H9 (cell line): ENCODE measurements at regions not wholly inside any gene's neighbourhood (a gene's known extent, or its start where the extent isn't known, plus 50 kb on each side); places are given as distances from the start of the nearest gene placed in this dataset.

Experiments used
- DNase-seq: peaks from one replicate; pipeline ENCODE4 v3.0.0-alpha.2; 2017
- H2AFZ ChIP-seq: one replicate; pipeline ENCODE4 v1.6.1; 2013; ENCODE audit warnings: mild to moderate bottlenecking, low read length, control low read depth, moderate library complexity
- H2AK5ac ChIP-seq: 2 replicates; pipeline ENCODE4 v1.6.1; 2013; ENCODE audit warnings: low read length, control low read depth, mixed read lengths; ENCODE audit not compliant: insufficient read length
- H2BK120ac ChIP-seq: one replicate; pipeline ENCODE4 v1.6.1; 2013; ENCODE audit warnings: low read depth, mild to moderate bottlenecking, low read length, control low read depth, inconsistent platforms; ENCODE audit not compliant: poor library complexity, severe bottlenecking
- H2BK12ac ChIP-seq: 2 replicates; pipeline ENCODE4 v1.6.1; 2013; ENCODE audit warnings: low read length, control low read depth, mixed read lengths, low read depth; ENCODE audit not compliant: insufficient read length
- H2BK15ac ChIP-seq: 2 replicates; pipeline ENCODE4 v1.6.1; 2013; ENCODE audit warnings: low read depth, low read length, control low read depth
- H2BK20ac ChIP-seq: one replicate; pipeline ENCODE4 v1.6.1; 2013; ENCODE audit warnings: low read depth, mild to moderate bottlenecking, low read length, control low read depth, inconsistent platforms; ENCODE audit not compliant: poor library complexity, severe bottlenecking
- H2BK5ac ChIP-seq: 2 replicates; pipeline ENCODE4 v1.6.1; 2013; ENCODE audit warnings: low read length, control low read depth, mixed read lengths; ENCODE audit not compliant: insufficient read length
- H3K14ac ChIP-seq: 2 replicates; pipeline ENCODE4 v1.6.1; 2013; ENCODE audit warnings: low read length, control low read depth; ENCODE audit not compliant: insufficient read depth
- H3K18ac ChIP-seq: 2 replicates; pipeline ENCODE4 v1.6.1; 2013; ENCODE audit warnings: low read depth, mild to moderate bottlenecking, mixed read lengths, low read length, control low read depth; ENCODE audit not compliant: insufficient read length
- H3K23ac ChIP-seq: 2 replicates; pipeline ENCODE4 v1.6.1; 2013; ENCODE audit warnings: low read length, control low read depth, mixed read lengths, low read depth; ENCODE audit not compliant: insufficient read length
- H3K23me2 ChIP-seq: 2 replicates; pipeline ENCODE4 v1.6.1; 2013; ENCODE audit warnings: low read depth, mild to moderate bottlenecking, mixed read lengths, low read length, control low read depth; ENCODE audit not compliant: insufficient read length, poor library complexity, severe bottlenecking
- H3K27ac ChIP-seq: 2 replicates; pipeline ENCODE4 v1.5.1; 2013; ENCODE audit warnings: low read length, control low read depth, mixed read lengths, low read depth; ENCODE audit not compliant: insufficient read length
- H3K27me3 ChIP-seq: 2 replicates; pipeline ENCODE4 v1.6.1; 2013; ENCODE audit warnings: low read length, control low read depth, inconsistent platforms; ENCODE audit not compliant: insufficient read depth
- H3K4ac ChIP-seq: 2 replicates; pipeline ENCODE4 v1.6.1; 2013; ENCODE audit warnings: low read depth, mild to moderate bottlenecking, control low read depth, inconsistent platforms, low read length, moderate library complexity
- H3K4me1 ChIP-seq: 2 replicates; pipeline ENCODE4 v1.6.1; 2013; ENCODE audit warnings: low read length, control low read depth, inconsistent platforms; ENCODE audit not compliant: insufficient read depth
- H3K4me2 ChIP-seq: 2 replicates; pipeline ENCODE4 v1.6.1; 2013; ENCODE audit warnings: low read length, control low read depth, mixed read lengths; ENCODE audit not compliant: insufficient read length, insufficient read depth
- H3K56ac ChIP-seq: 2 replicates; pipeline ENCODE4 v1.6.1; 2013; ENCODE audit warnings: low read depth, mild to moderate bottlenecking, mixed read lengths, low read length, control low read depth; ENCODE audit not compliant: insufficient read length
- H3K79me1 ChIP-seq: 2 replicates; pipeline ENCODE4 v1.6.1; 2013; ENCODE audit warnings: low read depth, mild to moderate bottlenecking, moderate library complexity, low read length, control low read depth, inconsistent platforms; ENCODE audit not compliant: insufficient read depth, poor library complexity, severe bottlenecking
- H3K79me2 ChIP-seq: 2 replicates; pipeline ENCODE4 v1.6.1; 2013; ENCODE audit warnings: low read length, control low read depth, inconsistent platforms; ENCODE audit not compliant: insufficient read depth
- H3K9ac ChIP-seq: 2 replicates; pipeline ENCODE4 v1.6.1; 2013; ENCODE audit warnings: low read length, control low read depth, mixed read lengths; ENCODE audit not compliant: insufficient read length; ENCODE audit errors: extremely low read depth
- H3K9me3 ChIP-seq: one replicate; pipeline ENCODE4 v1.6.1; 2013; ENCODE audit warnings: low read depth, low read length, inconsistent platforms; ENCODE audit not compliant: control insufficient read depth
- H3T11ph ChIP-seq: one replicate; pipeline ENCODE4 v1.6.1; 2013; ENCODE audit warnings: mild to moderate bottlenecking, low read length, control low read depth, inconsistent platforms
- H4K20me1 ChIP-seq: one replicate; pipeline ENCODE4 v1.6.1; 2013; ENCODE audit not compliant: control insufficient read depth, insufficient read length, insufficient read depth
- H4K5ac ChIP-seq: 2 replicates; pipeline ENCODE4 v1.6.1; 2013; ENCODE audit warnings: low read depth, mild to moderate bottlenecking, mixed read lengths, low read length, control low read depth; ENCODE audit not compliant: insufficient read length
- H4K8ac ChIP-seq: replicated peaks from 2 replicates; pipeline ENCODE4 v1.6.1; 2013; ENCODE audit warnings: low read length, control low read depth, mixed read lengths, low read depth; ENCODE audit not compliant: insufficient read length
- H4K91ac ChIP-seq: 2 replicates; pipeline ENCODE4 v1.6.1; 2013; ENCODE audit warnings: low read depth, mild to moderate bottlenecking, moderate library complexity, mixed read lengths, low read length, control low read depth; ENCODE audit not compliant: insufficient read length
- H3K27ac Mint-ChIP-seq, 3 experiments: 2 replicates in 2 of 3; 3 replicates in 1 of 3; pipeline ENCODE4 v1.8.0; 2020 to 2021; ENCODE audit warnings: mixed read lengths in 3 of 3, mild to moderate bottlenecking in 1 of 3, moderate library complexity in 1 of 3
- H3K27me3 Mint-ChIP-seq: 2 replicates; pipeline ENCODE4 v1.8.0; 2021; ENCODE audit warnings: low read depth, mild to moderate bottlenecking, moderate library complexity, mixed read lengths
- H3K36me3 Mint-ChIP-seq, 3 experiments: 2 replicates in 2 of 3; 3 replicates in 1 of 3; pipeline ENCODE4 v1.8.0; 2020 to 2021; ENCODE audit warnings: low read depth in 3 of 3, mixed read lengths in 3 of 3; ENCODE audit not compliant: insufficient read depth in 1 of 3
- H3K4me1 Mint-ChIP-seq, 2 experiments: 2 replicates each; pipeline ENCODE4 v1.8.0; 2020; ENCODE audit warnings: mixed read lengths in 2 of 2
- H3K4me3 Mint-ChIP-seq, 2 experiments: 2 replicates in 1 of 2; 3 replicates in 1 of 2; pipeline ENCODE4 v1.8.0; 2020 to 2021; ENCODE audit warnings: mild to moderate bottlenecking in 2 of 2, mixed read lengths in 2 of 2, moderate library complexity in 1 of 2
- H3K9me3 Mint-ChIP-seq, 2 experiments: 2 replicates in 1 of 2; 3 replicates in 1 of 2; pipeline ENCODE4 v1.8.0; 2020; ENCODE audit warnings: mild to moderate bottlenecking in 2 of 2, mixed read lengths in 2 of 2, moderate library complexity in 1 of 2
- WGBS: extraction: QIAGEN DNeasy Blood & Tissue Kit; methylation state at CpG from one replicate; pipeline ENCODE4 v1.1.7; 2013; ENCODE audit warnings: missing lambda C conversion rate, low lambda C conversion rate, mixed read lengths; ENCODE audit not compliant: insufficient read length; ENCODE audit errors: extremely low coverage; 5-methylcytosine and 5-hydroxymethylcytosine counted together
- TF ChIP-seq, protein P1 (sequence below): fragments of 200-600 bp; sonication (generic); conservative IDR thresholded peaks from 3 replicates; pipeline ENCODE4 v1.8.0; 2021; ENCODE audit warnings: antibody characterized with exemption, mild to moderate bottlenecking

DNA sequence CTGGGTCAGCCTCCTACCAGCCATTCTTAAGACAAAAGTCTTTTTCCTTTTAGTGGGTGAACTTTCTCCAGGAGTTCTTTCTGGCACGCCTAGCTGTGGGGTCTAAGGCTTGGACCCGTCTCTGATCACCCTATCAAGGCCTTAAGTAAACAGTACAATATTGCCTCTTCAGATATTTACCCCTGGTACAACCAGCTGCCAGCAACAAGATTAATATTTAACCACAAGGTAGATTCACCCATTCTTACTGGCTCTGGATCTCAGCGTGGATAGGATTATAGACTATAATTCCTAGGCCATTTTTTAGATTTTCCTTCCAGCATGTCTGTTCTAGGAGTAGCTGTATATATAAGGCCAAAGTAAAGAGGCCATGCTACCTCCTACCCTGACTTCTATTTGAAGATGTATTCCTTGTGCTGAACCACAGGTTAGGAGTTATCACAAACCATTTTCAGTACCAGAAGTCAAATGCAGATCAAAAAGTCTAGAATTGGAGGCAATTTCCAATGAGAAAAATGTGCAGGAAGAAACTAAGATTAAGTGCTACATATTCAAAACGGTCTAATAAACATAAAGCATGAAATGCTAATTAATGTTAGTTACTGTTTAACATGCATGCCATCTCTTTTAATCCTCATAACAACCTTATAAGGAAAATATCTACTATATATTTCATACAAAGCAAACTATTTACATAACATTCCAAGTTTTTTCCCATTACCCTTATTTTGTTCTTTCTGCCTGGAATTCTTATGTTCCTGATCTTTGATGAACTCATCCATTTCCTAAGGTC lies 110.0 kb upstream of the SYN3 start:
- Mint-ChIP-seq H3K4me3 (no peak overlapping the region), H3K4me1 (no peaks in the 10 kb centered on the region), H3K27ac (no peak overlapping the region), H3K27me3 (peaks cover 47% of the 10 kb centered on the region), H3K36me3 (no peaks in the 10 kb centered on the region), H3K9me3 (peaks cover 5 to 8% of the 10 kb centered on the region in 2 experiments; a peak in 4 of 5 replicates)
- no peak overlapping the region for H2BK120ac ChIP-seq
- no peak overlapping the region for H3K56ac ChIP-seq
- H3K4me2 ChIP-seq = no peak overlapping the region
- H4K91ac ChIP-seq = no peak overlapping the region
- no peak overlapping the region for H3K4ac ChIP-seq
- no peak overlapping the region for H4K5ac ChIP-seq
- H3K9me3 ChIP-seq = no peaks in the 10 kb centered on the region
- H2BK20ac ChIP-seq = no peak overlapping the region
- H3T11ph ChIP-seq = no peak overlapping the region
- no peaks in the 10 kb centered on the region for H3K79me1 ChIP-seq
- no peak overlapping the region for H2AFZ ChIP-seq
- no peak overlapping the region for H4K8ac ChIP-seq
- no peak overlapping the region for H2BK5ac ChIP-seq
- no peak overlapping the region for H3K27ac ChIP-seq
- H2BK15ac ChIP-seq = no peak overlapping the region
- H3K27me3 ChIP-seq = no peaks in the 10 kb centered on the region
- H3K14ac ChIP-seq = no peak overlapping the region
- H3K23ac ChIP-seq = no peak overlapping the region
- WGBS = no CpG with 5 or more reads among the region's 4 CpGs
- no peak for DNase-seq
- H3K4me1 ChIP-seq = peaks cover 2% of the 10 kb centered on the region; the same call in 1 of the 2 replicates
- no peak overlapping the region for H3K18ac ChIP-seq
- H3K79me2 ChIP-seq = no peaks in the 10 kb centered on the region
- H4K20me1 ChIP-seq = no peaks in the 10 kb centered on the region
- no peaks in the 10 kb centered on the region for H3K23me2 ChIP-seq
- H2BK12ac ChIP-seq = no peak overlapping the region
- no peak overlapping the region for H2AK5ac ChIP-seq
- H3K9ac ChIP-seq = no peak overlapping the region
- TF ChIP-seq, protein P1, sequence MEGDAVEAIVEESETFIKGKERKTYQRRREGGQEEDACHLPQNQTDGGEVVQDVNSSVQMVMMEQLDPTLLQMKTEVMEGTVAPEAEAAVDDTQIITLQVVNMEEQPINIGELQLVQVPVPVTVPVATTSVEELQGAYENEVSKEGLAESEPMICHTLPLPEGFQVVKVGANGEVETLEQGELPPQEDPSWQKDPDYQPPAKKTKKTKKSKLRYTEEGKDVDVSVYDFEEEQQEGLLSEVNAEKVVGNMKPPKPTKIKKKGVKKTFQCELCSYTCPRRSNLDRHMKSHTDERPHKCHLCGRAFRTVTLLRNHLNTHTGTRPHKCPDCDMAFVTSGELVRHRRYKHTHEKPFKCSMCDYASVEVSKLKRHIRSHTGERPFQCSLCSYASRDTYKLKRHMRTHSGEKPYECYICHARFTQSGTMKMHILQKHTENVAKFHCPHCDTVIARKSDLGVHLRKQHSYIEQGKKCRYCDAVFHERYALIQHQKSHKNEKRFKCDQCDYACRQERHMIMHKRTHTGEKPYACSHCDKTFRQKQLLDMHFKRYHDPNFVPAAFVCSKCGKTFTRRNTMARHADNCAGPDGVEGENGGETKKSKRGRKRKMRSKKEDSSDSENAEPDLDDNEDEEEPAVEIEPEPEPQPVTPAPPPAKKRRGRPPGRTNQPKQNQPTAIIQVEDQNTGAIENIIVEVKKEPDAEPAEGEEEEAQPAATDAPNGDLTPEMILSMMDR = no peak
